ENCODE measurements at regions not wholly inside any gene's neighbourhood (a gene's known extent, or its start where the extent isn't known, plus 50 kb on each side); places are given as distances from the start of the nearest gene placed in this dataset.

DNA sequence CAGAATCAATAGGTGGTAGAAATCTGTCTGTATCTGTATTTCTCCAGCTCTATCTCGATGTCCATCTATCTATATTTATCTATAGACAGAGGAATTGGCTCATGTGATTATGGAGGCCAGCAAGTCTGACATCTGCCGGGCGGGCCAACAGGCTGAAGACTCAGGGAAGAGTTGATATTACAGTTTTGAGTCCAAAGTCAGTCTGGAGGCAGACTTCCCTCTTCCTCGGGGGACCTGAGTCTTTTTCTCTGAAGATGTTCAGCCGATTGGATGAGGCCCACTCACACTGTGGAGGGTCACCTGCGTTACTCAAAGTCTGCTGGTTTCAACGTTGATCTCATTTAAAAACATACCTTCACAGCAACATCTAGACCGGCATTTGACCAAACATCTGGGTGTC lies 98.7 kb downstream of the RAMP3 start:
- Histone ChIP-seq H3K4me1 (peaks cover 13% of the 10 kb centered on the region), H3K4me3 (no peak overlapping the region), H3K27me3 (ENCODE audit: low read depth) (peaks cover 18% of the 10 kb centered on the region), H3K9me3 (replicated peaks) (no peaks in the 10 kb centered on the region), H3K27ac (replicated peaks) (no peak overlapping the region), H3K36me3 (no peaks in the 10 kb centered on the region)
- intact Hi-C loops (cut with micrococcal nuclease), result loop anchor here (5.0 kb wide), 1 partner anchor 99 kb away; the partner anchor contains the start of gene RAMP3
- no peak for DNase-seq
- TF ChIP-seq CTCF (IDR thresholded peaks at IDR 0.05; ENCODE audit: borderline replicate concordance), result no peak

DNA sequence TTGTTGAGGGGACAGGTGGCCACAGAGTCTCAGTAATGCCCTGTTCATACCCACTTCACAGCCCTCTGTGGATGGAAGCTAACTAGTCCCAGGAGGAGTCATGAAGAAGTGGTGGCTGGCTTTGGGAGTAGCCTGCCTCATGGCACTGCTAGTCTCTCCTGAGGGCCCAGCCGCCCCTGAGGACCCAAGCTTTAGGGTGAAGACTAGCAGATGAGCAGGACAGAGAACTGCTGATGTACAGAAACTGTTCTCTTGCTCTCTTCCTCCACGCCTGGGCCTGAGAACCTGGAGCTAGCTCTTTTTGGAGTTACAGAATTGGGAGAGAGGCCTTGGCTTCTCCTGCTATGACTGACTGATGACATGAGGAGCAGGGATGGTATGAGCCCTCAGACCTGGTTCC lies 99.2 kb downstream of the RAMP3 start:
- intact Hi-C loops (cut with micrococcal nuclease), result loop anchor here (5.0 kb wide), 1 partner anchor 99 kb away; the partner anchor contains the start of gene RAMP3
- TF ChIP-seq CTCF (IDR thresholded peaks at IDR 0.05; ENCODE audit: borderline replicate concordance), result no peak
- H3K27me3 ChIP-seq (ENCODE audit: low read depth), result peaks cover 18% of the 10 kb centered on the region
- peaks cover 13% of the 10 kb centered on the region for H3K4me1 ChIP-seq
- DNase-seq, result no peak
- H3K27ac ChIP-seq (replicated peaks), result no peak overlapping the region
- H3K9me3 ChIP-seq (replicated peaks), result no peaks in the 10 kb centered on the region
- H3K36me3 ChIP-seq, result no peaks in the 10 kb centered on the region
- H3K4me3 ChIP-seq, result no peak overlapping the region

GRCh38 chr7:45257284-45257683 lies 99.7 kb downstream of the RAMP3 start:
- DNase-seq, result no peak
- peaks cover 13% of the 10 kb centered on the region for H3K4me1 ChIP-seq
- intact Hi-C loops (cut with micrococcal nuclease), result loop anchor here (5.0 kb wide), 1 partner anchor 100 kb away; the partner anchor contains the start of gene RAMP3
- H3K27ac ChIP-seq (replicated peaks), result no peak overlapping the region
- H3K36me3 ChIP-seq, result no peaks in the 10 kb centered on the region
- no peak overlapping the region for H3K4me3 ChIP-seq
- TF ChIP-seq CTCF (IDR thresholded peaks at IDR 0.05; ENCODE audit: borderline replicate concordance), result no peak
- H3K27me3 ChIP-seq (ENCODE audit: low read depth), result peaks cover 18% of the 10 kb centered on the region
- no peaks in the 10 kb centered on the region for H3K9me3 ChIP-seq (replicated peaks)

GRCh38 chr7:45258533-45259226 lies 101.1 kb downstream of the RAMP3 start:
- Histone ChIP-seq H3K27ac (replicated peaks) (no peak overlapping the region), H3K9me3 (replicated peaks) (no peaks in the 10 kb centered on the region), H3K4me1 (peaks cover 13% of the 10 kb centered on the region), H3K4me3 (no peak overlapping the region), H3K36me3 (no peaks in the 10 kb centered on the region), H3K27me3 (ENCODE audit: low read depth) (peaks cover 18% of the 10 kb centered on the region)
- intact Hi-C loops (cut with micrococcal nuclease), result loop anchor here (5.0 kb wide), 1 partner anchor 101 kb away; the partner anchor contains the start of gene RAMP3
- TF ChIP-seq CTCF (IDR thresholded peaks at IDR 0.05; ENCODE audit: borderline replicate concordance), result no peak
- no peak for DNase-seq

- Histone ChIP-seq H3K4me3 (no peak overlapping the region), H3K9me3 (replicated peaks) (no peaks in the 10 kb centered on the region), H3K36me3 (no peaks in the 10 kb centered on the region), H3K4me1 (peaks cover 13% of the 10 kb centered on the region), H3K27me3 (ENCODE audit: low read depth) (peaks cover 17% of the 10 kb centered on the region), H3K27ac (replicated peaks) (peak overlapping the region; percentile 1)
- intact Hi-C loops (cut with micrococcal nuclease), result loop anchor here (5.0 kb wide), 1 partner anchor 102 kb away; the partner anchor contains the start of gene RAMP3
- DNase-seq, result no peak
- TF ChIP-seq CTCF (IDR thresholded peaks at IDR 0.05; ENCODE audit: borderline replicate concordance), result no peak
These were observed 101.6 kb downstream of the RAMP3 start for GRCh38 chr7:45259227-45259596.

Data from left ventricle myocardium inferior (tissue), 1 donor.